Mesenchymal stem cell (in vitro differentiated cells and primary cell): ENCODE measurements at regions not wholly inside any gene's neighbourhood (a gene's known extent, or its start where the extent isn't known, plus 50 kb on each side); places are given as distances from the start of the nearest gene placed in this dataset.

ENCODE experiments used
- DNase-seq: peaks from one replicate; pipeline ENCODE4 v3.0.0-alpha.2; 2013
- H2AFZ ChIP-seq: one replicate; pipeline ENCODE4 v1.6.1; 2013; ENCODE audit warnings: low read depth, mild to moderate bottlenecking, control low read depth, inconsistent platforms, low read length, moderate library complexity
- H2AK5ac ChIP-seq: 2 replicates; pipeline ENCODE4 v1.6.1; 2013; ENCODE audit warnings: low read length, moderate library complexity, mild to moderate bottlenecking, inconsistent platforms; ENCODE audit not compliant: severe bottlenecking
- H2BK120ac ChIP-seq: one replicate; pipeline ENCODE4 v1.6.1; 2013; ENCODE audit warnings: low read depth, mild to moderate bottlenecking, inconsistent platforms, low read length, moderate library complexity
- H2BK12ac ChIP-seq, 2 experiments: one replicate each; pipeline ENCODE4 v1.6.1; 2013; ENCODE audit warnings: inconsistent platforms in 2 of 2, low read length in 2 of 2, mild to moderate bottlenecking in 2 of 2, moderate library complexity in 2 of 2, control low read depth in 1 of 2
- H2BK15ac ChIP-seq: one replicate; pipeline ENCODE4 v1.6.1; 2013; ENCODE audit warnings: mild to moderate bottlenecking, low read depth, inconsistent platforms; ENCODE audit not compliant: poor library complexity, severe bottlenecking
- H2BK5ac ChIP-seq: 2 replicates; pipeline ENCODE4 v1.6.1; 2013; ENCODE audit warnings: low read depth, mild to moderate bottlenecking, low read length, control low read depth, inconsistent platforms; ENCODE audit not compliant: poor library complexity, severe bottlenecking
- H3K14ac ChIP-seq, 2 experiments: one replicate each; pipeline ENCODE4 v1.6.1; 2013; ENCODE audit warnings: inconsistent platforms in 2 of 2, low read length in 2 of 2, control low read depth in 1 of 2, mild to moderate bottlenecking in 1 of 2, moderate library complexity in 1 of 2
- H3K18ac ChIP-seq, 2 experiments: one replicate each; pipeline ENCODE4 v1.6.1; 2013; ENCODE audit warnings: inconsistent platforms in 2 of 2, low read length in 2 of 2, control low read depth in 1 of 2, low read depth in 1 of 2, mild to moderate bottlenecking in 1 of 2
- H3K23ac ChIP-seq, 2 experiments: one replicate each; pipeline ENCODE4 v1.6.1; 2013; ENCODE audit warnings: inconsistent platforms in 2 of 2, low read length in 2 of 2, mild to moderate bottlenecking in 2 of 2, moderate library complexity in 2 of 2, control low read depth in 1 of 2
- H3K27ac ChIP-seq: 2 replicates; pipeline ENCODE4 v1.5.1; 2013; ENCODE audit warnings: mild to moderate bottlenecking, moderate library complexity, low read length, control low read depth, inconsistent platforms; ENCODE audit not compliant: poor library complexity, severe bottlenecking
- H3K27me3 ChIP-seq, 2 experiments: 2 replicates each; pipeline versions ENCODE4 v1.6.1 to v1.7.0; 2013; ENCODE audit warnings: low read length in 2 of 2, mild to moderate bottlenecking in 2 of 2, moderate library complexity in 2 of 2, control low read depth in 1 of 2, inconsistent platforms in 1 of 2; ENCODE audit not compliant: control insufficient read depth in 1 of 2, insufficient read depth in 1 of 2
- H3K36me3 ChIP-seq, 2 experiments: 2 replicates each; pipeline versions ENCODE4 v1.6.1 to v1.7.0; 2013; ENCODE audit warnings: low read length in 2 of 2, control low read depth in 1 of 2, inconsistent platforms in 1 of 2, low read depth in 1 of 2, mild to moderate bottlenecking in 1 of 2; ENCODE audit not compliant: insufficient read depth in 2 of 2, control insufficient read depth in 1 of 2
- H3K4ac ChIP-seq, 2 experiments: one replicate each; pipeline ENCODE4 v1.6.1; 2013; ENCODE audit warnings: inconsistent platforms in 2 of 2, low read length in 2 of 2, mild to moderate bottlenecking in 2 of 2, moderate library complexity in 2 of 2, control low read depth in 1 of 2, low read depth in 1 of 2
- H3K4me1 ChIP-seq: 2 replicates; pipeline ENCODE4 v1.6.1; 2013; ENCODE audit warnings: low read depth, low read length, control low read depth; ENCODE audit not compliant: control insufficient read depth, insufficient read depth
- H3K4me2 ChIP-seq: 2 replicates; pipeline ENCODE4 v1.6.1; 2013; ENCODE audit warnings: low read length, mild to moderate bottlenecking, inconsistent platforms; ENCODE audit not compliant: poor library complexity, severe bottlenecking
- H3K4me3 ChIP-seq, 2 experiments: 2 replicates each; pipeline versions ENCODE4 v1.5.1 to v1.7.0; 2013; ENCODE audit warnings: low read length in 2 of 2, mild to moderate bottlenecking in 2 of 2, control low read depth in 1 of 2, low read depth in 1 of 2; ENCODE audit not compliant: insufficient read depth in 1 of 2
- H3K79me1 ChIP-seq: replicated peaks from 2 replicates; pipeline ENCODE4 v1.6.1; 2013; ENCODE audit warnings: mild to moderate bottlenecking, control low read depth, low read length, inconsistent platforms; ENCODE audit not compliant: poor library complexity, severe bottlenecking
- H3K9ac ChIP-seq: 2 replicates; pipeline ENCODE4 v1.7.0; 2013; ENCODE audit warnings: mild to moderate bottlenecking, low read length, moderate library complexity
- H3K9me3 ChIP-seq: 2 replicates; pipeline ENCODE4 v1.7.0; 2013; ENCODE audit warnings: mild to moderate bottlenecking, low read length; ENCODE audit not compliant: control insufficient read depth
- H4K8ac ChIP-seq: one replicate; pipeline ENCODE4 v1.6.1; 2013; ENCODE audit warnings: inconsistent platforms, mild to moderate bottlenecking, low read length, moderate library complexity
- H4K91ac ChIP-seq: one replicate; pipeline ENCODE4 v1.6.1; 2013; ENCODE audit warnings: mild to moderate bottlenecking, low read length, inconsistent platforms
- WGBS: methylation state at CpG from one replicate; pipeline ENCODE4 v1.1.7; 2013; ENCODE audit warnings: mixed read lengths; 5-methylcytosine and 5-hydroxymethylcytosine counted together

GRCh38 chr4:141311246-141312204, 90.8 kb downstream of the ZNF330 start:
- no peak overlapping the region for H4K8ac ChIP-seq
- H3K79me1 ChIP-seq, result no peaks in the 10 kb centered on the region

GRCh38 chr4:141314627-141315026, 93.9 kb downstream of the ZNF330 start:
- Histone ChIP-seq H3K14ac (no peak overlapping the region), H3K4me2 (no peak overlapping the region), H2BK5ac (no peak overlapping the region), H2AK5ac (no peak overlapping the region), H3K9ac (no peak overlapping the region), H3K9me3 (no peaks in the 10 kb centered on the region), H3K4me1 (no peaks in the 10 kb centered on the region), H3K18ac (no peak overlapping the region), H3K27ac (no peak overlapping the region), H3K27me3 (no peaks in the 10 kb centered on the region), H2BK12ac (no peak overlapping the region), H3K4me3 (no peak overlapping the region), H2BK120ac (no peak overlapping the region), H3K23ac (no peak overlapping the region), H4K91ac (no peak overlapping the region), H3K4ac (no peak overlapping the region), H3K79me1 (no peaks in the 10 kb centered on the region), H4K8ac (no peak overlapping the region), H2AFZ (no peak overlapping the region), H2BK15ac (no peak overlapping the region), H3K36me3 (no peaks in the 10 kb centered on the region)
- WGBS, result 100% methylated on average over 1 of the region's 1 CpG
- DNase-seq, result no peak

More at GRCh38 chr4:141311246-141312204, 90.8 kb downstream of the ZNF330 start:
- no peak overlapping the region for H2BK5ac ChIP-seq
- DNase-seq, result no peak
- no peak overlapping the region for H3K27ac ChIP-seq
- no peak overlapping the region for H4K91ac ChIP-seq
- no peak overlapping the region for H3K23ac ChIP-seq
- no peak overlapping the region for H3K4me2 ChIP-seq
- H3K36me3 ChIP-seq, result no peaks in the 10 kb centered on the region
- H3K4me1 ChIP-seq, result peaks cover 3% of the 10 kb centered on the region
- WGBS, result 86% methylated on average over 4 of the region's 5 CpGs
- no peak overlapping the region for H3K9ac ChIP-seq
- H3K14ac ChIP-seq, result no peak overlapping the region
- H2BK12ac ChIP-seq, result no peak overlapping the region
- peak overlapping the region; percentile 46 for H2AK5ac ChIP-seq
- H3K4ac ChIP-seq, result no peak overlapping the region
- no peak overlapping the region for H2AFZ ChIP-seq
- no peak overlapping the region for H2BK120ac ChIP-seq
- H3K18ac ChIP-seq, result no peak overlapping the region
- no peaks in the 10 kb centered on the region for H3K9me3 ChIP-seq
- no peaks in the 10 kb centered on the region for H3K27me3 ChIP-seq
- H3K4me3 ChIP-seq, result no peak overlapping the region
- H2BK15ac ChIP-seq, result no peak overlapping the region

GRCh38 chr4:141328560-141329173, 108.0 kb downstream of the ZNF330 start:
- Histone ChIP-seq H3K36me3 (no peaks in the 10 kb centered on the region), H3K4me2 (no peak overlapping the region), H3K27me3 (no peaks in the 10 kb centered on the region), H2BK15ac (no peak overlapping the region), H2BK120ac (no peak overlapping the region), H2BK12ac (no peak overlapping the region), H3K23ac (no peak overlapping the region), H3K4me1 (peaks cover 2% of the 10 kb centered on the region), H3K4me3 (peak overlapping the region in 1 of 2 experiments; percentile 17), H2AK5ac (no peak overlapping the region), H2AFZ (no peak overlapping the region), H3K9me3 (no peaks in the 10 kb centered on the region), H3K9ac (peak overlapping the region; percentile 72), H3K27ac (no peak overlapping the region), H3K4ac (no peak overlapping the region), H3K14ac (no peak overlapping the region), H4K8ac (no peak overlapping the region), H2BK5ac (no peak overlapping the region), H3K18ac (no peak overlapping the region), H4K91ac (no peak overlapping the region), H3K79me1 (no peaks in the 10 kb centered on the region)
- WGBS, result 100% methylated on average over 2 of the region's 6 CpGs
- no peak for DNase-seq

- Histone ChIP-seq H3K36me3 (no peaks in the 10 kb centered on the region), H3K4me1 (peaks cover 2% of the 10 kb centered on the region), H4K8ac (no peak overlapping the region), H2BK12ac (no peak overlapping the region), H3K23ac (no peak overlapping the region), H3K79me1 (no peaks in the 10 kb centered on the region), H3K27me3 (no peaks in the 10 kb centered on the region), H2BK15ac (no peak overlapping the region), H2AFZ (no peak overlapping the region), H3K14ac (no peak overlapping the region), H3K4me3 (peak overlapping the region in 1 of 2 experiments; percentile 17), H2AK5ac (no peak overlapping the region), H3K4ac (no peak overlapping the region), H3K9ac (peak overlapping the region; percentile 72), H3K18ac (no peak overlapping the region), H3K9me3 (no peaks in the 10 kb centered on the region), H4K91ac (no peak overlapping the region), H3K4me2 (no peak overlapping the region), H2BK5ac (no peak overlapping the region), H2BK120ac (no peak overlapping the region), H3K27ac (no peak overlapping the region)
- peak; percentile 70 for DNase-seq
- WGBS, result 78% methylated on average over 3 of the region's 3 CpGs
These were observed 108.5 kb downstream of the ZNF330 start for GRCh38 chr4:141329174-141329569.
